ENCODE measurements at regions not wholly inside any gene's neighbourhood (a gene's known extent, or its start where the extent isn't known, plus 50 kb on each side); places are given as distances from the start of the nearest gene placed in this dataset.

- Histone ChIP-seq H3K27me3 (replicated peaks in 1 of 2; ENCODE audit: control insufficient read depth in 2 of 2, extremely low read depth in 1 of 2, insufficient read depth in 2 of 2, low read length in 1 of 2) (peaks cover 0 to 14% of the 10 kb centered on the region in 2 experiments), H3K4me3 (ENCODE audit: control insufficient read depth in 1 of 2, extremely low read depth in 1 of 2, low read length in 1 of 2) (no peak overlapping the region), H3K9me3 (no peaks in the 10 kb centered on the region), H3K36me3 (ENCODE audit: control insufficient read depth in 2 of 2, extremely low read depth in 1 of 2, insufficient read depth in 1 of 2, low read length in 1 of 2) (no peaks in the 10 kb centered on the region), H3K4me1 (ENCODE audit: control insufficient read depth in 1 of 2, extremely low read depth in 1 of 2, insufficient read depth in 2 of 2, low read length in 2 of 2) (no peaks in the 10 kb centered on the region), H3K27ac (ENCODE audit: low read length) (no peak overlapping the region)
- Mint-ChIP-seq H3K27ac (no peak overlapping the region), H3K4me1 (no peaks in the 10 kb centered on the region), H3K4me3 (no peak overlapping the region), H3K36me3 (no peaks in the 10 kb centered on the region), H3K27me3 (peaks cover 14 to 15% of the 10 kb centered on the region in 2 donors), H3K9me3 (no peaks in the 10 kb centered on the region)
- ATAC-seq (replicated peaks in 1 of 4) (no peak), DNase-seq (no peak)
- 86% methylated on average over 8 of the region's 8 CpGs for WGBS (ENCODE audit: insufficient coverage)
- CTCF ChIA-PET, result no interaction called here
- POLR2A ChIA-PET, result no interaction called here
These were observed 567.6 kb downstream of the BRD1 start for GRCh38 chr22:49259839-49260615.

- Histone ChIP-seq H3K27ac (ENCODE audit: low read length) (no peak overlapping the region), H3K9me3 (no peaks in the 10 kb centered on the region), H3K4me3 (ENCODE audit: control insufficient read depth in 1 of 2, extremely low read depth in 1 of 2, low read length in 1 of 2) (no peak overlapping the region), H3K27me3 (replicated peaks in 1 of 2; ENCODE audit: control insufficient read depth in 2 of 2, extremely low read depth in 1 of 2, insufficient read depth in 2 of 2, low read length in 1 of 2) (peaks cover 0 to 21% of the 10 kb centered on the region in 2 experiments), H3K4me1 (ENCODE audit: control insufficient read depth in 1 of 2, extremely low read depth in 1 of 2, insufficient read depth in 2 of 2, low read length in 2 of 2) (no peaks in the 10 kb centered on the region), H3K36me3 (ENCODE audit: control insufficient read depth in 2 of 2, extremely low read depth in 1 of 2, insufficient read depth in 1 of 2, low read length in 1 of 2) (no peaks in the 10 kb centered on the region)
- Mint-ChIP-seq H3K9me3 (no peaks in the 10 kb centered on the region), H3K27ac (no peak overlapping the region), H3K36me3 (no peaks in the 10 kb centered on the region), H3K4me1 (no peaks in the 10 kb centered on the region), H3K27me3 (peaks cover 9 to 17% of the 10 kb centered on the region in 2 donors), H3K4me3 (no peak overlapping the region)
- DNase-seq (no peak), ATAC-seq (replicated peaks in 1 of 4) (no peak)
- CTCF ChIA-PET, result no interaction called here
- POLR2A ChIA-PET, result no interaction called here
- WGBS (ENCODE audit: insufficient coverage), result 85% methylated on average over 24 of the region's 31 CpGs
These were observed 569.3 kb downstream of the BRD1 start for GRCh38 chr22:49258107-49259010.

- ChIA-PET POLR2A (no interaction called here), CTCF (no interaction called here)
- no peak for DNase-seq
- 85% methylated on average over 12 of the region's 13 CpGs for whole genome bisulfite sequencing (ENCODE audit: insufficient coverage)
- H3K27me3 ChIP-seq (replicated peaks in 1 of 2; ENCODE audit: control insufficient read depth in 2 of 2, extremely low read depth in 1 of 2, insufficient read depth in 2 of 2, low read length in 1 of 2), result peaks cover 0 to 21% of the 10 kb centered on the region in 2 experiments
- no peak overlapping the region for H3K27ac ChIP-seq (ENCODE audit: low read length)
- H3K9me3 ChIP-seq, result no peaks in the 10 kb centered on the region
- no peak overlapping the region for H3K27ac Mint-ChIP-seq
- no peaks in the 10 kb centered on the region for H3K4me1 Mint-ChIP-seq
- no peak overlapping the region for H3K4me3 ChIP-seq (ENCODE audit: control insufficient read depth in 1 of 2, extremely low read depth in 1 of 2, low read length in 1 of 2)
- no peaks in the 10 kb centered on the region for H3K36me3 Mint-ChIP-seq
- no peaks in the 10 kb centered on the region for H3K36me3 ChIP-seq (ENCODE audit: control insufficient read depth in 2 of 2, extremely low read depth in 1 of 2, insufficient read depth in 1 of 2, low read length in 1 of 2)
- H3K4me3 Mint-ChIP-seq, result no peak overlapping the region
- peaks cover 11 to 22% of the 10 kb centered on the region in 2 donors for H3K27me3 Mint-ChIP-seq
- no peaks in the 10 kb centered on the region for H3K4me1 ChIP-seq (ENCODE audit: control insufficient read depth in 1 of 2, extremely low read depth in 1 of 2, insufficient read depth in 2 of 2, low read length in 2 of 2)
- no peaks in the 10 kb centered on the region for H3K9me3 Mint-ChIP-seq
- no peak for ATAC-seq (replicated peaks in 1 of 4)
These were observed 570.1 kb downstream of the BRD1 start for GRCh38 chr22:49257551-49257961.

- no peaks in the 10 kb centered on the region for H3K9me3 Mint-ChIP-seq
- no peak overlapping the region for H3K27ac Mint-ChIP-seq
- Histone ChIP-seq H3K4me3 (ENCODE audit: control insufficient read depth in 1 of 2, extremely low read depth in 1 of 2, low read length in 1 of 2) (no peak overlapping the region), H3K4me1 (ENCODE audit: control insufficient read depth in 1 of 2, extremely low read depth in 1 of 2, insufficient read depth in 2 of 2, low read length in 2 of 2) (no peaks in the 10 kb centered on the region), H3K27me3 (replicated peaks in 1 of 2; ENCODE audit: control insufficient read depth in 2 of 2, extremely low read depth in 1 of 2, insufficient read depth in 2 of 2, low read length in 1 of 2) (peaks cover 0 to 23% of the 10 kb centered on the region in 2 experiments), H3K27ac (ENCODE audit: low read length) (no peak overlapping the region), H3K9me3 (no peaks in the 10 kb centered on the region), H3K36me3 (ENCODE audit: control insufficient read depth in 2 of 2, extremely low read depth in 1 of 2, insufficient read depth in 1 of 2, low read length in 1 of 2) (no peaks in the 10 kb centered on the region)
- ChIA-PET CTCF (interaction anchor here in 1 of 2 donors (0.7 kb wide), 1 partner anchor 49 kb away, joined by 4 read pairs; no protein-coding TSS in a partner anchor), POLR2A (no interaction called here)
- no peaks in the 10 kb centered on the region for H3K36me3 Mint-ChIP-seq
- no peak overlapping the region for H3K4me3 Mint-ChIP-seq
- peaks cover 21 to 29% of the 10 kb centered on the region in 2 donors for H3K27me3 Mint-ChIP-seq
- DNase-seq (no peak), ATAC-seq (replicated peaks in 1 of 4) (no peak)
- 81% methylated on average over 13 of the region's 17 CpGs for WGBS (ENCODE audit: insufficient coverage)
- H3K4me1 Mint-ChIP-seq, result no peaks in the 10 kb centered on the region
These were observed 571.8 kb downstream of the BRD1 start for GRCh38 chr22:49255741-49256318.

- peaks cover 21 to 30% of the 10 kb centered on the region in 2 donors for H3K27me3 Mint-ChIP-seq
- Histone ChIP-seq H3K36me3 (ENCODE audit: control insufficient read depth in 2 of 2, extremely low read depth in 1 of 2, insufficient read depth in 1 of 2, low read length in 1 of 2) (no peaks in the 10 kb centered on the region), H3K4me1 (ENCODE audit: control insufficient read depth in 1 of 2, extremely low read depth in 1 of 2, insufficient read depth in 2 of 2, low read length in 2 of 2) (no peaks in the 10 kb centered on the region), H3K4me3 (ENCODE audit: control insufficient read depth in 1 of 2, extremely low read depth in 1 of 2, low read length in 1 of 2) (no peak overlapping the region), H3K27me3 (replicated peaks in 1 of 2; ENCODE audit: control insufficient read depth in 2 of 2, extremely low read depth in 1 of 2, insufficient read depth in 2 of 2, low read length in 1 of 2) (peaks cover 0 to 23% of the 10 kb centered on the region in 2 experiments), H3K27ac (ENCODE audit: low read length) (no peak overlapping the region), H3K9me3 (no peaks in the 10 kb centered on the region)
- H3K36me3 Mint-ChIP-seq, result no peaks in the 10 kb centered on the region
- no peaks in the 10 kb centered on the region for H3K4me1 Mint-ChIP-seq
- CTCF ChIA-PET, result no interaction called here
- ATAC-seq (replicated peaks in 1 of 4) (no peak), DNase-seq (no peak)
- no peak overlapping the region for H3K27ac Mint-ChIP-seq
- no peaks in the 10 kb centered on the region for H3K9me3 Mint-ChIP-seq
- POLR2A ChIA-PET, result no interaction called here
- H3K4me3 Mint-ChIP-seq, result no peak overlapping the region
- WGBS (ENCODE audit: insufficient coverage), result 100% methylated on average over 4 of the region's 11 CpGs
These were observed 572.5 kb downstream of the BRD1 start for GRCh38 chr22:49255154-49255553.

- H3K4me3 Mint-ChIP-seq, result no peak overlapping the region
- no peak overlapping the region for H3K4me3 ChIP-seq (ENCODE audit: control insufficient read depth in 1 of 2, extremely low read depth in 1 of 2, low read length in 1 of 2)
- WGBS (ENCODE audit: insufficient coverage), result 91% methylated on average over 3 of the region's 6 CpGs
- no peak overlapping the region for H3K27ac Mint-ChIP-seq
- CTCF ChIA-PET, result interaction anchor here (0.7 kb wide), 2 partner anchors 446 to 1031 kb away, joined by 4 read pairs; no protein-coding TSS in a partner anchor
- peaks cover 21 to 30% of the 10 kb centered on the region in 2 donors for H3K27me3 Mint-ChIP-seq
- H3K9me3 Mint-ChIP-seq, result no peaks in the 10 kb centered on the region
- H3K9me3 ChIP-seq, result no peaks in the 10 kb centered on the region
- no peaks in the 10 kb centered on the region for H3K4me1 Mint-ChIP-seq
- no peaks in the 10 kb centered on the region for H3K4me1 ChIP-seq (ENCODE audit: control insufficient read depth in 1 of 2, extremely low read depth in 1 of 2, insufficient read depth in 2 of 2, low read length in 2 of 2)
- H3K36me3 ChIP-seq (ENCODE audit: control insufficient read depth in 2 of 2, extremely low read depth in 1 of 2, insufficient read depth in 1 of 2, low read length in 1 of 2), result no peaks in the 10 kb centered on the region
- DNase-seq (no peak), ATAC-seq (replicated peaks in 1 of 4) (no peak)
- POLR2A ChIA-PET, result no interaction called here
- no peaks in the 10 kb centered on the region for H3K36me3 Mint-ChIP-seq
- H3K27ac ChIP-seq (ENCODE audit: low read length), result no peak overlapping the region
- H3K27me3 ChIP-seq (replicated peaks in 1 of 2; ENCODE audit: control insufficient read depth in 2 of 2, extremely low read depth in 1 of 2, insufficient read depth in 2 of 2, low read length in 1 of 2), result peaks cover 0 to 23% of the 10 kb centered on the region in 2 experiments
These were observed 574.0 kb downstream of the BRD1 start for GRCh38 chr22:49253656-49254055.

All from T-cell (primary cell).